Neural cell (in vitro differentiated cells): ENCODE measurements at regions not wholly inside any gene's neighbourhood (a gene's known extent, or its start where the extent isn't known, plus 50 kb on each side); places are given as distances from the start of the nearest gene placed in this dataset.

Experiments
- H2AFZ ChIP-seq: fragments of 200-600, 300-800 bp; sonication (generic), shearing (Covaris generic); 2 replicates; pipeline ENCODE4 v1.6.0; 2014; ENCODE audit warnings: low read depth, mild to moderate bottlenecking, antibody characterized with exemption, low read length, moderate library complexity
- H3F3A ChIP-seq: fragments of 200-600 bp; shearing (Covaris generic); 2 replicates; pipeline ENCODE4 v1.6.1; 2016; ENCODE audit warnings: mild to moderate bottlenecking, moderate library complexity, mixed read lengths, antibody characterized with exemption, low read length; ENCODE audit not compliant: insufficient read depth, poor library complexity, severe bottlenecking
- H3K27ac ChIP-seq: fragments of 200-600, 300-800 bp; sonication (generic), shearing (Covaris generic); 2 replicates; pipeline ENCODE4 v1.5.1; 2014; ENCODE audit warnings: mild to moderate bottlenecking, low read length, moderate library complexity
- H3K27me3 ChIP-seq: fragments of 300-800, 200-600 bp; sonication (generic), shearing (Covaris generic); 2 replicates; pipeline ENCODE4 v1.6.0; 2014; ENCODE audit warnings: mild to moderate bottlenecking, low read depth, low read length, moderate library complexity; ENCODE audit not compliant: insufficient read depth
- H3K36me3 ChIP-seq: fragments of 300-800, 200-600 bp; sonication (generic), shearing (Covaris generic); 2 replicates; pipeline ENCODE4 v1.5.1; 2014; ENCODE audit warnings: mild to moderate bottlenecking, antibody characterized with exemption, low read length, moderate library complexity; ENCODE audit not compliant: insufficient read depth
- H3K4me2 ChIP-seq: fragments of 300-800, 200-600 bp; sonication (generic), shearing (Covaris generic); 2 replicates; pipeline ENCODE4 v1.6.0; 2014; ENCODE audit warnings: mild to moderate bottlenecking, low read length
- H3K4me3 ChIP-seq: fragments of 300-800, 200-600 bp; sonication (generic), shearing (Covaris generic); 2 replicates; pipeline ENCODE4 v1.5.1; 2014; ENCODE audit warnings: mild to moderate bottlenecking, low read length, moderate library complexity
- H3K79me2 ChIP-seq: fragments of 200-600 bp; shearing (Covaris generic); replicated peaks from 2 replicates; pipeline ENCODE4 v1.6.0; 2014; ENCODE audit warnings: mild to moderate bottlenecking, low read length, moderate library complexity; ENCODE audit not compliant: insufficient read depth
- H3K9ac ChIP-seq: fragments of 300-800, 200-600 bp; sonication (generic), shearing (Covaris generic); 2 replicates; pipeline ENCODE4 v1.6.1; 2016; ENCODE audit warnings: mild to moderate bottlenecking, low read length, mixed read lengths
- H3K9me2 ChIP-seq: fragments of 200-600 bp; shearing (Covaris generic); 2 replicates; pipeline ENCODE4 v1.6.1; 2016; ENCODE audit warnings: mild to moderate bottlenecking, low read length, mixed read lengths; ENCODE audit not compliant: insufficient read depth
- H3K9me3 ChIP-seq: fragments of 200-600, 300-800 bp; sonication (generic), shearing (Covaris generic); 2 replicates; pipeline ENCODE4 v1.6.1; 2016; ENCODE audit warnings: mild to moderate bottlenecking, mixed run types, low read length, moderate library complexity, mixed read lengths
- H4K20me1 ChIP-seq: fragments of 200-600 bp; shearing (Covaris generic); 2 replicates; pipeline ENCODE4 v1.6.1; 2016; ENCODE audit warnings: mild to moderate bottlenecking, mixed run types; ENCODE audit not compliant: insufficient read depth
- CTCF ChIP-seq: fragments of 450-650 bp; IDR thresholded peaks from 2 replicates; pipeline ENCODE4 v1.5.1; 2014; ENCODE audit warnings: antibody characterized with exemption, mild to moderate bottlenecking, moderate library complexity; ENCODE audit not compliant: poor library complexity, severe bottlenecking
- EP300 ChIP-seq: fragments of 450-650 bp; conservative IDR thresholded peaks from 2 replicates; pipeline ENCODE4 v1.6.1; 2014; ENCODE audit warnings: antibody characterized with exemption, mild to moderate bottlenecking, moderate library complexity; ENCODE audit not compliant: poor library complexity, severe bottlenecking
- EZH2 ChIP-seq: fragments of 200-600, 300-800 bp; shearing (Covaris generic), sonication (generic); IDR thresholded peaks from 2 replicates; pipeline ENCODE4 v1.6.1; 2014; ENCODE audit warnings: antibody characterized with exemption, low read length, borderline replicate concordance, mild to moderate bottlenecking; ENCODE audit not compliant: insufficient read depth, poor library complexity, severe bottlenecking
- MXI1 ChIP-seq: fragments of 450-650 bp; conservative IDR thresholded peaks from 2 replicates; pipeline ENCODE4 v1.6.1; 2014; ENCODE audit warnings: antibody characterized with exemption, mild to moderate bottlenecking; ENCODE audit not compliant: poor library complexity, severe bottlenecking
- POLR2AphosphoS5 ChIP-seq: IDR thresholded peaks from 2 replicates; pipeline ENCODE4 v1.6.1; 2012
- RAD21 ChIP-seq: fragments of 450-650 bp; conservative IDR thresholded peaks from 2 replicates; pipeline ENCODE4 v1.6.1; 2014; ENCODE audit warnings: antibody characterized with exemption, mild to moderate bottlenecking, moderate library complexity
- REST ChIP-seq: IDR thresholded peaks from 2 replicates; pipeline ENCODE4 v1.6.1; 2012; ENCODE audit warnings: borderline replicate concordance
- SMC3 ChIP-seq: fragments of 450-650 bp; conservative IDR thresholded peaks from 2 replicates; pipeline ENCODE4 v1.6.1; 2014; ENCODE audit warnings: antibody characterized with exemption, mild to moderate bottlenecking, moderate library complexity; ENCODE audit not compliant: poor library complexity
- TAF1 ChIP-seq: IDR thresholded peaks from 2 replicates; pipeline ENCODE4 v1.6.1; 2012; ENCODE audit warnings: low read depth

- Histone ChIP-seq H3K9me3 (no peaks in the 10 kb centered on the region), H3F3A (no peaks in the 10 kb centered on the region), H3K27me3 (no peaks in the 10 kb centered on the region), H3K79me2 (no peaks in the 10 kb centered on the region), H3K4me3 (no peak overlapping the region), H3K9ac (no peak overlapping the region), H3K4me2 (no peak overlapping the region), H2AFZ (no peak overlapping the region), H3K36me3 (no peaks in the 10 kb centered on the region), H3K9me2 (no peaks in the 10 kb centered on the region), H4K20me1 (no peaks in the 10 kb centered on the region), H3K27ac (no peak overlapping the region)
- TF ChIP-seq CTCF (no peak), EP300 (no peak), TAF1 (no peak), SMC3 (no peak), REST (no peak), RAD21 (no peak), POLR2AphosphoS5 (no peak), EZH2 (no peak), MXI1 (no peak)
These were observed 121.3 kb upstream of the JADE1 start for GRCh38 chr4:128688033-128688721.

GRCh38 chr4:128686810-128687209 lies 122.7 kb upstream of the JADE1 start:
- no peak overlapping the region for H3K27ac ChIP-seq
- TF ChIP-seq TAF1, result no peak
- no peak for TF ChIP-seq EP300
- TF ChIP-seq CTCF, result no peak
- TF ChIP-seq REST, result no peak
- no peak for TF ChIP-seq EZH2
- TF ChIP-seq POLR2AphosphoS5, result no peak
- no peak for TF ChIP-seq RAD21
- no peak for TF ChIP-seq SMC3
- H2AFZ ChIP-seq, result no peak overlapping the region
- no peaks in the 10 kb centered on the region for H3K27me3 ChIP-seq
- no peak overlapping the region for H3K9ac ChIP-seq
- no peaks in the 10 kb centered on the region for H3K36me3 ChIP-seq
- H3K4me2 ChIP-seq, result no peak overlapping the region
- H3K79me2 ChIP-seq, result no peaks in the 10 kb centered on the region
- H3K4me3 ChIP-seq, result no peak overlapping the region
- no peaks in the 10 kb centered on the region for H3K9me3 ChIP-seq
- no peaks in the 10 kb centered on the region for H4K20me1 ChIP-seq
- H3F3A ChIP-seq, result no peaks in the 10 kb centered on the region
- H3K9me2 ChIP-seq, result no peaks in the 10 kb centered on the region
